IMR-90 (cell line): ENCODE measurements at regions not wholly inside any gene's neighbourhood (a gene's known extent, or its start where the extent isn't known, plus 50 kb on each side); places are given as distances from the start of the nearest gene placed in this dataset.

Source experiments
- ATAC-seq: fragments of 200-7000 bp; cut with Tn5 transposase; 2 replicates; pipeline ENCODE4 v1.9.1; 2020; ENCODE audit warnings: low read depth, mild to moderate bottlenecking, moderate library complexity
- BruUV-seq: library from RNA; stranded (reverse); fragments of 400-500 nt; replicated peaks from 2 replicates; lab custom pipeline; 2021; lab: Mats Ljungman, UMichigan
- CTCF ChIA-PET: fragments of 300-600 bp; formaldehyde crosslinking; extraction: SDS; loops from one replicate; lab custom pipeline; 2021; ENCODE audit warnings: antibody characterized with exemption; lab: Yijun Ruan, JAX
- POLR2A ChIA-PET: fragments of 300-600 bp; sonication (Branson Sonifier 250); formaldehyde crosslinking; loops from one replicate; lab custom pipeline; 2022; ENCODE audit warnings: antibody characterized with exemption; ENCODE audit not compliant: unreplicated experiment; lab: Charles Lee
- DNase-seq: peaks from one replicate; pipeline ENCODE4 v3.0.0; 2013
- H2AFZ ChIP-seq: replicated peaks from 2 replicates; pipeline ENCODE3; 2013; ENCODE audit warnings: low read length, mild to moderate bottlenecking; ENCODE audit not compliant: poor library complexity
- H2AK5ac ChIP-seq: 2 replicates; pipeline ENCODE4 v1.6.1; 2013; ENCODE audit warnings: low read depth, low read length, inconsistent platforms
- H2AK9ac ChIP-seq: replicated peaks from 2 replicates; pipeline ENCODE3; 2013; ENCODE audit warnings: mild to moderate bottlenecking, low read depth, low read length, moderate library complexity; ENCODE audit not compliant: poor library complexity
- H2BK120ac ChIP-seq: 2 replicates; pipeline ENCODE4 v1.6.1; 2013; ENCODE audit warnings: low read depth, low read length, inconsistent platforms
- H2BK15ac ChIP-seq: 3 replicates; pipeline ENCODE4 v1.6.1; 2013; ENCODE audit warnings: low read depth, low read length, inconsistent platforms
- H2BK20ac ChIP-seq: 2 replicates; pipeline ENCODE4 v1.6.1; 2013; ENCODE audit warnings: low read depth, mild to moderate bottlenecking, inconsistent platforms, low read length, moderate library complexity
- H2BK5ac ChIP-seq: 2 replicates; pipeline ENCODE4 v1.6.1; 2013; ENCODE audit warnings: mild to moderate bottlenecking, low read depth, low read length, inconsistent platforms; ENCODE audit not compliant: poor library complexity, severe bottlenecking
- H3K14ac ChIP-seq: replicated peaks from 2 replicates; pipeline ENCODE4 v1.6.1; 2013; ENCODE audit warnings: low read depth, low read length, inconsistent platforms
- H3K18ac ChIP-seq: 2 replicates; pipeline ENCODE4 v1.6.1; 2013; ENCODE audit warnings: low read depth, low read length, control low read depth
- H3K23ac ChIP-seq: 2 replicates; pipeline ENCODE4 v1.6.1; 2013; ENCODE audit warnings: low read depth, low read length, inconsistent platforms
- H3K27ac ChIP-seq: 2 replicates; pipeline ENCODE4 v1.5.1; 2013; ENCODE audit warnings: mild to moderate bottlenecking, control low read depth, low read length; ENCODE audit not compliant: insufficient read depth
- H3K27me3 ChIP-seq: 2 replicates; pipeline ENCODE4 v1.6.1; 2013; ENCODE audit warnings: low read length; ENCODE audit not compliant: control insufficient read depth, insufficient read depth
- H3K36me3 ChIP-seq: 2 replicates; pipeline ENCODE4 v1.6.1; 2013; ENCODE audit warnings: low read length, mixed read lengths; ENCODE audit not compliant: control insufficient read depth, insufficient read depth
- H3K4ac ChIP-seq: 2 replicates; pipeline ENCODE4 v1.6.1; 2013; ENCODE audit warnings: low read depth, low read length, inconsistent platforms
- H3K4me1 ChIP-seq: 2 replicates; pipeline ENCODE4 v1.6.1; 2013; ENCODE audit warnings: low read length, mixed read lengths; ENCODE audit not compliant: control insufficient read depth, insufficient read depth
- H3K4me2 ChIP-seq: 2 replicates; pipeline ENCODE4 v1.6.1; 2013; ENCODE audit warnings: low read depth, mild to moderate bottlenecking, control low read depth, low read length, moderate library complexity
- H3K4me3 ChIP-seq: 2 replicates; pipeline ENCODE4 v1.5.1; 2013; ENCODE audit warnings: low read depth, mild to moderate bottlenecking, control low read depth, low read length, moderate library complexity; ENCODE audit not compliant: insufficient read depth
- H3K56ac ChIP-seq: 2 replicates; pipeline ENCODE4 v1.6.1; 2013; ENCODE audit warnings: low read length, inconsistent platforms; ENCODE audit not compliant: insufficient read depth; ENCODE audit errors: extremely low read depth
- H3K79me1 ChIP-seq, 2 experiments: 2 replicates each; pipeline ENCODE4 v1.6.1; 2013; ENCODE audit warnings: low read length in 2 of 2, inconsistent platforms in 1 of 2, low read depth in 1 of 2
- H3K9ac ChIP-seq: 2 replicates; pipeline ENCODE4 v1.6.1; 2013; ENCODE audit warnings: low read depth, low read length, control low read depth
- H3K9me1 ChIP-seq: 2 replicates; pipeline ENCODE4 v1.6.1; 2013; ENCODE audit warnings: low read length, inconsistent platforms; ENCODE audit not compliant: insufficient read depth
- H3K9me3 ChIP-seq: 2 replicates; pipeline ENCODE4 v1.6.1; 2013; ENCODE audit warnings: low read length; ENCODE audit not compliant: control insufficient read depth, insufficient read depth
- H4K20me1 ChIP-seq: 2 replicates; pipeline ENCODE4 v1.6.1; 2013; ENCODE audit warnings: low read length, inconsistent platforms; ENCODE audit not compliant: insufficient read depth
- H4K5ac ChIP-seq: 2 replicates; pipeline ENCODE4 v1.6.1; 2013; ENCODE audit warnings: mild to moderate bottlenecking, low read depth, low read length, control low read depth
- H4K8ac ChIP-seq, 2 experiments: 2 replicates each; pipeline ENCODE4 v1.6.1; 2013; ENCODE audit warnings: low read depth in 2 of 2, low read length in 2 of 2, control low read depth in 1 of 2, inconsistent platforms in 1 of 2
- H4K91ac ChIP-seq: 2 replicates; pipeline ENCODE4 v1.6.1; 2013; ENCODE audit warnings: low read depth, low read length, inconsistent platforms; ENCODE audit not compliant: insufficient read depth
- BHLHE40 ChIP-seq: fragments of 150-350 bp; IDR thresholded peaks from 2 replicates; pipeline ENCODE4 v1.6.1; 2016; ENCODE audit warnings: mild to moderate bottlenecking, low read depth, low read length
- CEBPB ChIP-seq: IDR thresholded peaks from 2 replicates; pipeline ENCODE4 v1.6.1; 2012; ENCODE audit warnings: low read depth, low read length, improper control_type of control experiment
- CHD1 ChIP-seq: IDR thresholded peaks from 2 replicates; pipeline ENCODE4 v1.6.1; 2012; ENCODE audit warnings: low read depth, low read length, improper control_type of control experiment
- CTCF ChIP-seq: conservative IDR thresholded peaks from 2 replicates; pipeline ENCODE4 v1.5.1; 2012; ENCODE audit warnings: mild to moderate bottlenecking, low read depth, low read length, improper control_type of control experiment
- ELK1 ChIP-seq: fragments of 150-350 bp; IDR thresholded peaks from 2 replicates; pipeline ENCODE4 v1.6.1; 2016; ENCODE audit warnings: low read depth, mild to moderate bottlenecking, low read length, moderate library complexity, borderline replicate concordance
- FOS ChIP-seq: fragments of 150-350 bp; IDR thresholded peaks from 2 replicates; pipeline ENCODE4 v1.6.1; 2016; ENCODE audit warnings: low read depth, low read length
- MAFK ChIP-seq: IDR thresholded peaks from 2 replicates; pipeline ENCODE4 v1.6.1; 2012; ENCODE audit warnings: low read depth, low read length, improper control_type of control experiment
- MAZ ChIP-seq: IDR thresholded peaks from 2 replicates; pipeline ENCODE4 v1.6.1; 2012; ENCODE audit warnings: low read depth, mild to moderate bottlenecking, low read length, improper control_type of control experiment, moderate library complexity, borderline replicate concordance
- MXI1 ChIP-seq: IDR thresholded peaks from 2 replicates; pipeline ENCODE4 v1.6.1; 2012; ENCODE audit warnings: low read depth, mild to moderate bottlenecking, low read length, moderate library complexity, borderline replicate concordance
- NFE2L2 ChIP-seq: fragments of 150-350 bp; IDR thresholded peaks from 2 replicates; pipeline ENCODE4 v1.6.1; 2016; ENCODE audit warnings: low read depth, mild to moderate bottlenecking, low read length
- POLR2A ChIP-seq: IDR thresholded peaks from 2 replicates; pipeline ENCODE4 v1.6.1; 2012; ENCODE audit warnings: mild to moderate bottlenecking, low read depth, low read length
- RAD21 ChIP-seq: IDR thresholded peaks from 2 replicates; pipeline ENCODE4 v1.6.1; 2012; ENCODE audit warnings: low read length, improper control_type of control experiment
- RCOR1 ChIP-seq: IDR thresholded peaks from 2 replicates; pipeline ENCODE4 v1.6.1; 2012; ENCODE audit warnings: mild to moderate bottlenecking, low read length, improper control_type of control experiment; ENCODE audit not compliant: insufficient replicate concordance
- RFX5 ChIP-seq: IDR thresholded peaks from 2 replicates; pipeline ENCODE4 v1.8.0; 2012; ENCODE audit warnings: low read depth, mild to moderate bottlenecking, low read length, moderate library complexity
- SMC3 ChIP-seq: fragments of 150-350 bp; IDR thresholded peaks from 2 replicates; pipeline ENCODE4 v1.6.1; 2016; ENCODE audit warnings: low read depth, mild to moderate bottlenecking, antibody characterized with exemption, low read length, moderate library complexity
- USF2 ChIP-seq: fragments of 150-350 bp; IDR thresholded peaks from 2 replicates; pipeline ENCODE4 v1.6.1; 2017; ENCODE audit warnings: mild to moderate bottlenecking, antibody characterized with exemption, low read length, low read depth
- WGBS, 2 experiments: methylation state at CpG; one replicate each; pipeline versions ENCODE4 v1.1.5 to v1.1.7; 2013; ENCODE audit warnings: missing lambda C conversion rate in 2 of 2; ENCODE audit not compliant: insufficient read length in 1 of 2; ENCODE audit errors: extremely low coverage in 2 of 2; 5-methylcytosine and 5-hydroxymethylcytosine counted together
- dilution Hi-C: fragments of 300-500 bp; cut with HindIII; formaldehyde crosslinking; loops from one replicate; pipeline ENCODE4 v1.14.3; 2018; ENCODE audit warnings: low sequenced_read_pairs; ENCODE audit not compliant: unreplicated experiment
- in situ Hi-C: fragments of 300-500 bp; cut with MboI; formaldehyde crosslinking; loops from 3 replicates; pipeline ENCODE4 v1.14.3; 2019; ENCODE audit warnings: low sequenced_read_pairs, inconsistent platforms, mixed read lengths
- intact Hi-C: fragments of 100-400 bp; cut with micrococcal nuclease; formaldehyde crosslinking; loops from 2 replicates; pipeline ENCODE4 v1.10.0; 2022

GRCh38 chr12:114248527-114248926 is 157.4 kb downstream of the TBX5 start:
- H3K56ac ChIP-seq, result no peak overlapping the region
- intact Hi-C loops (no loop called here), dilution Hi-C loops (no loop called here), in situ Hi-C loops (no loop called here)
- no peak overlapping the region for H4K8ac ChIP-seq
- no peaks in the 10 kb centered on the region for H4K20me1 ChIP-seq
- H2BK120ac ChIP-seq, result no peak overlapping the region
- no peak overlapping the region for H3K27ac ChIP-seq
- H3K9me3 ChIP-seq, result no peaks in the 10 kb centered on the region
- H2AK9ac ChIP-seq, result no peak overlapping the region
- no CpG with 5 or more reads among the region's 7 CpGs for WGBS, 2 experiments
- DNase-seq, result no peak
- no peak overlapping the region for H3K4me2 ChIP-seq
- no peak overlapping the region for H3K23ac ChIP-seq
- H2AK5ac ChIP-seq, result no peak overlapping the region
- no peak overlapping the region for H3K14ac ChIP-seq
- ChIA-PET CTCF (no interaction called here), POLR2A (no interaction called here)
- no TSS peak for BruUV-seq
- H4K5ac ChIP-seq, result no peak overlapping the region
- H2AFZ ChIP-seq, result no peak overlapping the region
- H2BK15ac ChIP-seq, result no peak overlapping the region
- no peak overlapping the region for H3K4me3 ChIP-seq
- H3K4me1 ChIP-seq, result no peaks in the 10 kb centered on the region
- no peak overlapping the region for H2BK20ac ChIP-seq
- no peak overlapping the region for H3K18ac ChIP-seq
- no peak for TF ChIP-seq FOS
- no peak for TF ChIP-seq USF2
- no peak for TF ChIP-seq RCOR1
- no peak for TF ChIP-seq NFE2L2
- no peak for TF ChIP-seq RAD21
- no peak for TF ChIP-seq MAFK
- no peak for TF ChIP-seq MXI1
- no peak for TF ChIP-seq CHD1
- no peak for TF ChIP-seq CEBPB
- no peak for TF ChIP-seq ELK1
- no peak for TF ChIP-seq CTCF
- TF ChIP-seq POLR2A, result no peak
- no peak for TF ChIP-seq SMC3
- TF ChIP-seq MAZ, result no peak
- TF ChIP-seq RFX5, result no peak
- TF ChIP-seq BHLHE40, result no peak
- no peaks in the 10 kb centered on the region for H3K79me1 ChIP-seq
- H3K36me3 ChIP-seq, result no peaks in the 10 kb centered on the region
- H4K91ac ChIP-seq, result no peak overlapping the region
- H2BK5ac ChIP-seq, result no peak overlapping the region
- no peak overlapping the region for H3K9ac ChIP-seq
- no peaks in the 10 kb centered on the region for H3K27me3 ChIP-seq
- no peaks in the 10 kb centered on the region for H3K9me1 ChIP-seq
- no peak for ATAC-seq
- no peak overlapping the region for H3K4ac ChIP-seq
